H1 (cell line): ENCODE measurements at regions not wholly inside any gene's neighbourhood (a gene's known extent, or its start where the extent isn't known, plus 50 kb on each side); places are given as distances from the start of the nearest gene placed in this dataset.

Experiments
- CTCF ChIA-PET: fragments of 300-600 bp; sonication (Branson Sonifier 250); formaldehyde crosslinking; loops from one replicate; lab custom pipeline; 2021; ENCODE audit not compliant: partially characterized antibody; lab: Charles Lee
- POLR2A ChIA-PET: fragments of 300-600 bp; sonication (Branson Sonifier 250); formaldehyde crosslinking; loops from one replicate; lab custom pipeline; 2021; ENCODE audit warnings: inconsistent platforms; ENCODE audit not compliant: partially characterized antibody; lab: Charles Lee
- DNase-seq, 2 experiments: peaks; one replicate each; pipeline versions ENCODE4 v3.0.0 to v3.0.0-alpha.2; 2010 to 2022; ENCODE audit warnings: low spot score in 2 of 2, low read depth in 1 of 2, mixed read lengths in 1 of 2
- FAIRE-seq: peaks from 2 replicates; lab custom pipeline; 2011; peaks lifted over from hg19 to GRCh38; lab: Jason Lieb, UNC
- H2AFZ ChIP-seq: 2 replicates; pipeline ENCODE4 v1.8.1; 2012; ENCODE audit warnings: low read length, inconsistent platforms
- H2AK5ac ChIP-seq: 2 replicates; pipeline ENCODE4 v1.6.1; 2013; ENCODE audit warnings: low read depth, low read length
- H2BK120ac ChIP-seq: replicated peaks from 2 replicates; pipeline ENCODE3; 2013; ENCODE audit warnings: low read depth, low read length, inconsistent platforms
- H2BK12ac ChIP-seq: 2 replicates; pipeline ENCODE4 v1.6.1; 2013; ENCODE audit warnings: low read depth, low read length
- H2BK15ac ChIP-seq: 2 replicates; pipeline ENCODE4 v1.6.1; 2013; ENCODE audit warnings: low read length
- H2BK20ac ChIP-seq: 2 replicates; pipeline ENCODE4 v1.6.1; 2013; ENCODE audit warnings: low read length
- H2BK5ac ChIP-seq: 2 replicates; pipeline ENCODE4 v1.6.1; 2013; ENCODE audit warnings: low read depth, low read length
- H3K14ac ChIP-seq: 2 replicates; pipeline ENCODE4 v1.6.1; 2013; ENCODE audit warnings: inconsistent platforms; ENCODE audit not compliant: insufficient read length
- H3K18ac ChIP-seq: 2 replicates; pipeline ENCODE4 v1.6.1; 2013; ENCODE audit warnings: low read length; ENCODE audit errors: extremely low read depth
- H3K23ac ChIP-seq: 2 replicates; pipeline ENCODE4 v1.6.1; 2013; ENCODE audit warnings: inconsistent platforms; ENCODE audit not compliant: insufficient read length
- H3K23me2 ChIP-seq: 2 replicates; pipeline ENCODE4 v1.6.1; 2013; ENCODE audit warnings: low read depth, low read length
- H3K27ac ChIP-seq: 2 replicates; pipeline ENCODE4 v1.6.1; 2011; ENCODE audit warnings: low read depth, low read length, inconsistent platforms
- H3K27me3 ChIP-seq, 4 experiments: replicated peaks in 1 of 4; 1 replicate in 1 of 4; 2 replicates in 3 of 4; pipeline versions ENCODE4 v1.6.1 to v1.8.1; 2011 to 2013; ENCODE audit warnings: low read length in 3 of 4, mild to moderate bottlenecking in 3 of 4, inconsistent platforms in 2 of 4, mixed read lengths in 2 of 4, moderate library complexity in 1 of 4; ENCODE audit not compliant: control insufficient read depth in 3 of 4, insufficient read depth in 3 of 4; ENCODE audit errors: extremely low read depth in 1 of 4
- H3K36me3 ChIP-seq, 4 experiments: 2 replicates each; pipeline versions ENCODE4 v1.6.1 to v1.8.1; 2011 to 2013; ENCODE audit warnings: mild to moderate bottlenecking in 4 of 4, low read length in 3 of 4, moderate library complexity in 2 of 4, control low read depth in 1 of 4, inconsistent platforms in 1 of 4; ENCODE audit not compliant: insufficient read depth in 4 of 4, control insufficient read depth in 2 of 4
- H3K4ac ChIP-seq: replicated peaks from 2 replicates; pipeline ENCODE3; 2013; ENCODE audit warnings: low read length, low read depth, mixed read lengths, inconsistent platforms; ENCODE audit not compliant: insufficient read length
- H3K4me1 ChIP-seq, 4 experiments: replicated peaks in 1 of 4; 1 replicate in 1 of 4; 2 replicates in 3 of 4; pipeline versions ENCODE4 v1.6.1 to v1.8.1; 2011 to 2013; ENCODE audit warnings: low read length in 3 of 4, inconsistent platforms in 2 of 4, mixed read lengths in 1 of 4; ENCODE audit not compliant: insufficient read depth in 4 of 4, control insufficient read depth in 3 of 4
- H3K4me2 ChIP-seq, 2 experiments: 2 replicates each; pipeline versions ENCODE4 v1.6.1 to v1.8.1; 2011 to 2013; ENCODE audit warnings: low read depth in 2 of 2, low read length in 2 of 2, control low read depth in 1 of 2, inconsistent platforms in 1 of 2, mild to moderate bottlenecking in 1 of 2; ENCODE audit not compliant: insufficient read depth in 1 of 2
- H3K4me3 ChIP-seq, 4 experiments: fragments of 200-600, 300-600 bp in 1 of 4; sonication (generic), shearing (Covaris generic), sonication (Bioruptor Twin) in 1 of 4; 2 replicates each; pipeline versions ENCODE4 v1.5.1 to v1.8.1; 2011 to 2016; ENCODE audit warnings: low read length in 4 of 4, low read depth in 3 of 4, control low read depth in 2 of 4, inconsistent platforms in 2 of 4, mild to moderate bottlenecking in 2 of 4, mixed read lengths in 1 of 4, moderate library complexity in 1 of 4; ENCODE audit not compliant: insufficient read depth in 2 of 4; ENCODE audit errors: extremely low read depth in 1 of 4
- H3K56ac ChIP-seq: replicated peaks from 2 replicates; pipeline ENCODE3; 2013; ENCODE audit warnings: low read depth, mild to moderate bottlenecking, mixed read lengths, low read length, inconsistent platforms; ENCODE audit not compliant: insufficient read length
- H3K79me1 ChIP-seq: 2 replicates; pipeline ENCODE4 v1.6.1; 2013; ENCODE audit warnings: low read depth, low read length, control low read depth
- H3K79me2 ChIP-seq, 2 experiments: 2 replicates each; pipeline versions ENCODE4 v1.6.1 to v1.8.1; 2012 to 2013; ENCODE audit warnings: low read length in 2 of 2, mild to moderate bottlenecking in 2 of 2, inconsistent platforms in 1 of 2; ENCODE audit not compliant: insufficient read depth in 2 of 2, control insufficient read depth in 1 of 2
- H3K9ac ChIP-seq, 4 experiments: replicated peaks in 1 of 4; 1 replicate in 1 of 4; 2 replicates in 3 of 4; pipeline versions ENCODE4 v1.6.1 to v1.8.1; 2011 to 2013; ENCODE audit warnings: low read depth in 3 of 4, low read length in 3 of 4, control low read depth in 2 of 4, mild to moderate bottlenecking in 2 of 4, moderate library complexity in 2 of 4, inconsistent platforms in 1 of 4; ENCODE audit errors: extremely low read depth in 1 of 4
- H3K9me3 ChIP-seq, 2 experiments: 2 replicates each; pipeline versions ENCODE4 v1.6.1 to v1.8.1; 2012 to 2013; ENCODE audit warnings: mild to moderate bottlenecking in 2 of 2, moderate library complexity in 2 of 2, control low read depth in 1 of 2, inconsistent platforms in 1 of 2, low read depth in 1 of 2, low read length in 1 of 2, mixed read lengths in 1 of 2; ENCODE audit not compliant: insufficient read depth in 2 of 2
- H4K20me1 ChIP-seq, 2 experiments: replicated peaks in 1 of 2; 2 replicates each; pipeline versions ENCODE3 to v1.8.1; 2011 to 2013; ENCODE audit warnings: inconsistent platforms in 2 of 2, low read length in 2 of 2, mild to moderate bottlenecking in 1 of 2; ENCODE audit not compliant: insufficient read depth in 2 of 2, control insufficient read depth in 1 of 2
- H4K5ac ChIP-seq: 2 replicates; pipeline ENCODE4 v1.6.1; 2013; ENCODE audit warnings: low read length, low read depth, mixed read lengths, inconsistent platforms; ENCODE audit not compliant: insufficient read length
- H4K8ac ChIP-seq: 2 replicates; pipeline ENCODE4 v1.8.0; 2013; ENCODE audit warnings: mild to moderate bottlenecking, moderate library complexity, low read length, inconsistent platforms; ENCODE audit not compliant: insufficient read depth; ENCODE audit errors: extremely low read depth
- H4K91ac ChIP-seq: replicated peaks from 2 replicates; pipeline ENCODE3; 2013; ENCODE audit warnings: low read length, mixed read lengths, inconsistent platforms; ENCODE audit not compliant: insufficient read length
- ASH2L ChIP-seq: fragments of 200-600, 300-600 bp; sonication (generic); IDR thresholded peaks from one replicate; pipeline ENCODE4 v1.7.1; 2017; ENCODE audit warnings: low read length
- CHD1 ChIP-seq: IDR thresholded peaks from 2 replicates; pipeline ENCODE4 v1.6.1; 2012; ENCODE audit warnings: low read depth, low read length, improper control_type of control experiment
- EGR1 ChIP-seq: IDR thresholded peaks from 2 replicates; pipeline ENCODE4 v1.6.1; 2011; ENCODE audit warnings: low read depth, low read length, borderline replicate concordance
- HDAC2 ChIP-seq, 2 experiments: fragments of 300-600 bp in 1 of 2; sonication (generic) in 1 of 2; IDR thresholded peaks; 2 replicates each; pipeline ENCODE4 v1.6.1; 2011 to 2012; ENCODE audit warnings: low read depth in 2 of 2, low read length in 2 of 2, mild to moderate bottlenecking in 2 of 2, moderate library complexity in 2 of 2, borderline replicate concordance in 1 of 2, inconsistent platforms in 1 of 2
- MAFK ChIP-seq: IDR thresholded peaks from 2 replicates; pipeline ENCODE4 v1.6.1; 2012; ENCODE audit warnings: low read depth, mild to moderate bottlenecking, improper control_type of control experiment, low read length
- RXRA ChIP-seq: IDR thresholded peaks from 2 replicates; pipeline ENCODE4 v1.6.1; 2011; ENCODE audit warnings: low read depth, mild to moderate bottlenecking, low read length, moderate library complexity; ENCODE audit not compliant: insufficient read depth
- SRF ChIP-seq: IDR thresholded peaks from 2 replicates; pipeline ENCODE4 v1.6.1; 2011; ENCODE audit warnings: mild to moderate bottlenecking, low read depth, low read length, moderate library complexity
- TAF7 ChIP-seq: optimal IDR thresholded peaks from 2 replicates; pipeline ENCODE3; 2011; ENCODE audit warnings: low read depth, mild to moderate bottlenecking, inconsistent platforms, low read length, moderate library complexity, borderline replicate concordance
- WGBS, 2 experiments: shearing (Covaris generic) in 1 of 2; methylation state at CpG; one replicate each; pipeline versions ENCODE4 v1.1.6 to v1.1.7; 2013 to 2015; ENCODE audit warnings: low lambda C conversion rate in 2 of 2, mixed read lengths in 2 of 2, inconsistent platforms in 1 of 2, low coverage in 1 of 2, missing lambda C conversion rate in 1 of 2; ENCODE audit not compliant: insufficient replicate concordance in 2 of 2, insufficient coverage in 1 of 2, insufficient read length in 1 of 2; ENCODE audit errors: extremely low coverage in 1 of 2, missing lambda C conversion rate in 1 of 2; 5-methylcytosine and 5-hydroxymethylcytosine counted together
- TF ChIP-seq, protein P1 (sequence below), 3 experiments: IDR thresholded peaks; 1 replicate in 2 of 3; 2 replicates in 1 of 3; pipeline versions ENCODE4 v1.5.1 to v1.6.1; 2011; ENCODE audit warnings: low read length in 3 of 3, mild to moderate bottlenecking in 3 of 3, inconsistent platforms in 2 of 3, low read depth in 1 of 3, moderate library complexity in 1 of 3; ENCODE audit not compliant: insufficient read depth in 1 of 3; ENCODE audit errors: control extremely low read depth in 1 of 3
- TF ChIP-seq, protein P2 (sequence below): IDR thresholded peaks from 2 replicates; pipeline ENCODE4 v1.6.1; 2012; ENCODE audit warnings: low read length, inconsistent platforms

DNA sequence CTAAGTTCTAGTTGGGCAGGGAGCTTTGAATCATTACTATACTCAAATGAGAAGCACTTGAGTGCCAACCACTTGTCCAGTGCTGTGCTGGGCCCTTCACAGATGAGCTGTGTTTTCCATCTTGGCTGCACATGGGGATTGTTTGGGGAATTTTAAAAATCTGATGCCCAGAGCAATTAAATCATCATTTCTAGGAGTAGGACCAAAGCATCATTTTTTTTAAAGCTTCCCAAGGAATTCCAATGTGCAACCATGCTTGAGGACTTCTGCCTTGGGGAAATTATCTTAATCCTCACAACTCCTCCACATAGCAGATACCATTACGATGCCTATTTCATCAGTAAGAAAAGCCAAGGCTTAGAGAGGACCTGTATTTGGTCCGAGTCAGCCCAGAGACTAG is 131.4 kb downstream of the TMEM174 start:
- CTCF ChIA-PET = interaction anchor here (0.7 to 6.3 kb wide), 31 partner anchors 8 to 237 kb away, joined by 3 to 53 read pairs (median 5); partner anchors contain the start of gene FOXD1
- TF ChIP-seq ASH2L = no peak
- no peak for TF ChIP-seq CHD1
- TF ChIP-seq, protein P1, sequence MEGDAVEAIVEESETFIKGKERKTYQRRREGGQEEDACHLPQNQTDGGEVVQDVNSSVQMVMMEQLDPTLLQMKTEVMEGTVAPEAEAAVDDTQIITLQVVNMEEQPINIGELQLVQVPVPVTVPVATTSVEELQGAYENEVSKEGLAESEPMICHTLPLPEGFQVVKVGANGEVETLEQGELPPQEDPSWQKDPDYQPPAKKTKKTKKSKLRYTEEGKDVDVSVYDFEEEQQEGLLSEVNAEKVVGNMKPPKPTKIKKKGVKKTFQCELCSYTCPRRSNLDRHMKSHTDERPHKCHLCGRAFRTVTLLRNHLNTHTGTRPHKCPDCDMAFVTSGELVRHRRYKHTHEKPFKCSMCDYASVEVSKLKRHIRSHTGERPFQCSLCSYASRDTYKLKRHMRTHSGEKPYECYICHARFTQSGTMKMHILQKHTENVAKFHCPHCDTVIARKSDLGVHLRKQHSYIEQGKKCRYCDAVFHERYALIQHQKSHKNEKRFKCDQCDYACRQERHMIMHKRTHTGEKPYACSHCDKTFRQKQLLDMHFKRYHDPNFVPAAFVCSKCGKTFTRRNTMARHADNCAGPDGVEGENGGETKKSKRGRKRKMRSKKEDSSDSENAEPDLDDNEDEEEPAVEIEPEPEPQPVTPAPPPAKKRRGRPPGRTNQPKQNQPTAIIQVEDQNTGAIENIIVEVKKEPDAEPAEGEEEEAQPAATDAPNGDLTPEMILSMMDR (IDR thresholded peaks at IDR 0.05; ENCODE audit: control extremely low read depth in 1 of 3, insufficient read depth in 1 of 3, low read depth in 1 of 3, low read length in 3 of 3) = no peak
- TF ChIP-seq EGR1 = no peak
- TF ChIP-seq RXRA = no peak
- no peak for TF ChIP-seq SRF
- TF ChIP-seq TAF7 = no peak
- TF ChIP-seq, protein P2, sequence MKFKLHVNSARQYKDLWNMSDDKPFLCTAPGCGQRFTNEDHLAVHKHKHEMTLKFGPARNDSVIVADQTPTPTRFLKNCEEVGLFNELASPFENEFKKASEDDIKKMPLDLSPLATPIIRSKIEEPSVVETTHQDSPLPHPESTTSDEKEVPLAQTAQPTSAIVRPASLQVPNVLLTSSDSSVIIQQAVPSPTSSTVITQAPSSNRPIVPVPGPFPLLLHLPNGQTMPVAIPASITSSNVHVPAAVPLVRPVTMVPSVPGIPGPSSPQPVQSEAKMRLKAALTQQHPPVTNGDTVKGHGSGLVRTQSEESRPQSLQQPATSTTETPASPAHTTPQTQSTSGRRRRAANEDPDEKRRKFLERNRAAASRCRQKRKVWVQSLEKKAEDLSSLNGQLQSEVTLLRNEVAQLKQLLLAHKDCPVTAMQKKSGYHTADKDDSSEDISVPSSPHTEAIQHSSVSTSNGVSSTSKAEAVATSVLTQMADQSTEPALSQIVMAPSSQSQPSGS = no peak
- TF ChIP-seq HDAC2 (IDR thresholded peaks at IDR 0.05; ENCODE audit: borderline replicate concordance in 1 of 2, low read depth in 2 of 2, low read length in 2 of 2) = no peak
- TF ChIP-seq MAFK = no peak

More for the DNA sequence above, 131.4 kb downstream of the TMEM174 start:
- DNase-seq = no peak
- Histone ChIP-seq H3K23ac (no peak overlapping the region), H2BK12ac (no peak overlapping the region), H4K20me1 (peaks cover 0 to 11% of the 10 kb centered on the region in 2 experiments), H3K4me3 (no peak overlapping the region), H2AFZ (no peak overlapping the region), H3K4me1 (peaks cover 3 to 9% (median 7%) of the 10 kb centered on the region in 4 experiments), H2BK120ac (no peak overlapping the region), H3K4me2 (peak overlapping the region in 1 of 2 experiments; percentile 74; a peak in 1 of 4 replicates), H3K4ac (no peak overlapping the region), H3K23me2 (peaks cover 5% of the 10 kb centered on the region; the same call in 1 of the 2 replicates), H3K56ac (no peak overlapping the region), H3K14ac (no peak overlapping the region), H3K36me3 (peaks cover 0 to 3% (median 0%) of the 10 kb centered on the region in 4 experiments; a peak in 1 of 8 replicates), H2BK20ac (no peak overlapping the region), H4K8ac (no peak overlapping the region), H3K79me1 (no peaks in the 10 kb centered on the region), H3K9me3 (no peaks in the 10 kb centered on the region), H3K27ac (no peak overlapping the region), H4K91ac (no peak overlapping the region), H2BK15ac (no peak overlapping the region), H2BK5ac (no peak overlapping the region), H3K79me2 (no peaks in the 10 kb centered on the region), H3K27me3 (peaks cover 54 to 87% (median 82%) of the 10 kb centered on the region in 4 experiments), H4K5ac (no peak overlapping the region), H3K18ac (no peak overlapping the region), H3K9ac (no peak overlapping the region), H2AK5ac (no peak overlapping the region)
- FAIRE-seq = no peak
- 77% methylated on average over 2 of the region's 2 CpGs; no CpG with 5 or more reads in 1 of the 2 experiments for WGBS, 2 experiments
- POLR2A ChIA-PET = no interaction called here
